Activated CD8-positive, alpha-beta memory T cell treated with anti-CD3 and anti-CD28 coated beads for 4 hours (primary cell): ENCODE measurements at regions not wholly inside any gene's neighbourhood (a gene's known extent, or its start where the extent isn't known, plus 50 kb on each side); places are given as distances from the start of the nearest gene placed in this dataset.

Source experiments
- DNase-seq, 2 donors: peaks; one replicate each; pipeline ENCODE4 v3.0.0-alpha.2; 2020; ENCODE audit warnings: low read depth in 2 of 2

- DNase-seq, result no peak
These were observed 89.3 kb upstream of the NKX1-1 start for GRCh38 chr4:1495416-1496115.

GRCh38 chr4:1494416-1495315, 88.4 kb upstream of the NKX1-1 start:
- DNase-seq, result no peak

GRCh38 chr4:1493540-1494287, 87.5 kb upstream of the NKX1-1 start:
- no peak for DNase-seq

- DNase-seq, result no peak
These were observed 86.7 kb upstream of the NKX1-1 start for GRCh38 chr4:1492651-1493539.

- DNase-seq, result no peak
These were observed 85.9 kb upstream of the NKX1-1 start for GRCh38 chr4:1492142-1492457.

- no peak for DNase-seq
These were observed 85.3 kb upstream of the NKX1-1 start for GRCh38 chr4:1491328-1492141.

- no peak for DNase-seq
These were observed 84.5 kb upstream of the NKX1-1 start for GRCh38 chr4:1490654-1491327.

GRCh38 chr4:1490011-1490653, 83.9 kb upstream of the NKX1-1 start:
- DNase-seq, result no peak

GRCh38 chr4:1489639-1489995, 83.4 kb upstream of the NKX1-1 start:
- DNase-seq, result no peak

GRCh38 chr4:1488831-1489638, 82.8 kb upstream of the NKX1-1 start:
- no peak for DNase-seq

- no peak for DNase-seq
These were observed 82.1 kb upstream of the NKX1-1 start for GRCh38 chr4:1488357-1488756.

- no peak for DNase-seq
These were observed 81.5 kb upstream of the NKX1-1 start for GRCh38 chr4:1487761-1488160.

- no peak for DNase-seq
These were observed 80.9 kb upstream of the NKX1-1 start for GRCh38 chr4:1487106-1487505.

GRCh38 chr4:1485280-1485679, 79.0 kb upstream of the NKX1-1 start:
- DNase-seq, result no peak

- no peak for DNase-seq
These were observed 74.5 kb upstream of the NKX1-1 start for GRCh38 chr4:1480720-1481119.

- DNase-seq, result no peak
These were observed 73.2 kb upstream of the NKX1-1 start for GRCh38 chr4:1479454-1479853.

- DNase-seq, result no peak
These were observed 72.6 kb upstream of the NKX1-1 start for GRCh38 chr4:1478766-1479355.

- no peak for DNase-seq
These were observed 71.0 kb upstream of the NKX1-1 start for GRCh38 chr4:1477045-1477840.
